Amniotic stem cell (primary cell): ENCODE measurements at regions not wholly inside any gene's neighbourhood (a gene's known extent, or its start where the extent isn't known, plus 50 kb on each side); places are given as distances from the start of the nearest gene placed in this dataset.
"Not testable (repeated sequence)": the region's sequence is repeated elsewhere in the genome, so short reads cannot be mapped to it uniquely, and the experiment has no call there.

Experiments used
- DNase-seq: peaks from one replicate; lab custom pipeline; 2025; lab: John Stamatoyannopoulos, UW

DNA sequence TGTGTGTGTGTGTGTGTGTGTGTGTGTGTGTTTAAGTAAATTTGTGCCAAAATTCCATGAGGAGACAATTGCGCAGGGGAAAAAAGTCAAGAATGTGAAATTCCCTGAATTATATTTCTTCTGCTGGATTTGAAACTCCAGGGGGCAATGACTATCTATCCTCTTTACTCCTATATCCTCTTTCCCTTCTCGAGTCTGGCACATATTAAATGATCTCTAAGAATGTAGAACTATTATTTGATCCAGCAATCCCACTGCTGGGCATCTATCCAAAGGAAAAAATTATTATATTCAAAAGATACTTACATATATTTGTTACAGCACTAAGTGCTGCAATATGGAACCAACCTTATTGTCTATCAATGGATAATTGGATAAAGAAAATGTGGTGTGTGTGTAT lies 350.1 kb upstream of the ADAMTS9 start:
- no peak for DNase-seq

DNA sequence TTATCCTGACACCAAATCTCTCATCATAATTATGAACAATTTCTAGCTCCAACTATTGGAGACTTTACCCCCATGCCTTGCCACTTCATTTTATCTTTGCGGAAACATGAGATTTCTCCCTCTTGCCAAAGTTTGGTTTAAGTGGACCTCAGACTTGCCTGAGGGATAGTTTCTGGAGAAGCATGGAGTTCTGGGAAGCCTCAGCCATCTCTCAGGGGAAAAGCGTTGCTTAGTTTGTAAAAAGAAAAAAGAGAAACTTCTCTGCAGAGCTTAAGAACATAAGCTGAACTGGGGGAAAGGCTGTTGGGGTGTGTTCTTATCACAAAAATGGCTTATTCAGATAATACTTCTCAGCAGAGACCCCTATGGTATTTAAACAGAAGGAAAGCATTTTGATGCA lies 347.4 kb upstream of the ADAMTS9 start:
- DNase-seq = no peak

DNA sequence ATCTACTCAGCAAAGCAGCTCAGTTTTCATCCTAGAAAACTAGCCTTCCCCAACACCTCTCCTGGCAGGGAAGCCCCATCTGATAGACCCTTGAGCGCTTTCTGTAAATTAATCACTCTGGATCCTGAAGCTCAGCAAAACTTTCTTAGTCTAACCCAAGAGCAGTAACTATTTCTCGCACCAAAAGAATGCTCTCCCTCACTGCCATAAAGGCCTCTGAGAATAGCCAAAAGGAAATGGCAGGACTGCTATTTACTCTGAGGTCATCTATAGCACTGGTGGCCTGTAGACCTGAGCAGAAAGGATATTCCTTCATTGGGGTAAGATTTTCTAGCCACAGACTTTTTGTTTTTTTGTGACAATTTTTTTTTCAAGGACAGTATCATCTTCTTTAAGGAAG lies 345.8 kb upstream of the ADAMTS9 start:
- no peak for DNase-seq

DNA sequence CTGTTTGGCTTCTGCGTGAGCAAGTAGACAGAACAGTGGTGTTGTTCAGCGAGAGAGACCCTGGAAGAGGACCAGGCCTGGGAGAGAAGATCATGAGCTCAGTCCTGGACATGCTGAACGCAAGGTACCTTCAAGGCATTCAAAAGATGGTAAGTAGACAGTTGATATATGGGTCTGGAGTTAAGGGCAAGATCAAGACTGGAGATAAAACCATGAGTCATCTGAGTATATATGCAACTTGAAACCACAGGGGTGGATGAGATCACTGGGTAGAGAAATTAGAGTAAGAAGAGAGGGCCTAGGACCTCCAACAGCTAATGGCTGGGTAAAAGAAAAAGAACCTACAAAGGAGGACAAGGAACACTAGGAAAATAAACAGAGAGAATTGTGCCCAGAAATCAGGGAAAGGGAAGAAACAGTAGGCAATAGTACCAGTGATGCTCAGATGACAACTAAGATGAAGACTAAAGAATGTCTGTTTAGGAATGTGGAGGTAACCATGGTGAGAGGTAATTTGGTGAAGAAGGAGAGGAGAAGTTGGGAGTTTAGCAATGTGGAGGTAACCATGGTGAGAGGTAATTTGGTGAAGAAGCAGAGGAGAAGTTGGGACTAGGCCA lies 343.2 kb upstream of the ADAMTS9 start:
- no peak for DNase-seq

DNA sequence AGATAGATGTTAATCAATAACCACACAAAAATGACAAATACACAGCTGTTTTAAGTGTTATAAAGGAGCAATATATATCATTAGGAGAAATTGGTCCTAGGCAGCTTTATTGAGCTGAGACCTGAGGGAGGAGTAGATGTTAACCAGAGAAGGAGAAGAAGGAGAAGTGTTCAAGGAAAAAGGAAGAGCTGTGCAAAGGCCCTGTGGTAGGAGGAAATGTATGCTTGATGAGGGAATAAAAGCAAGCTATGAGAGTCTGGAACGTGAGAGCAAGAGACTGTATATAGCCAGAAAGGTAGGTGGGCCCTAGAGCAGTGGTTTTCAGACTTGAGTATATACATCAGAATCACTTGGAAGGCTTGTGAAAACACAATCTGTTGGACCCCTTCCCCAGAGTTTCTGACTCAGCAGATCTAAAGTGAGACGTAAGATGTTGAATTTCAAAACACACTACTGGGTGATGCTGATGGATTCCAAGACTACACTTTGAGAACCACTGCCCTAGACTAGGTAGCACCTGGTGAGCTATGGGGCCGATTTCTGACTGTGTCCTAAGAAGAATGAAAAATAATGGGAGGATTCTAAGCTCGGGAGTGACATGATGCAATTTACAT lies 342.3 kb upstream of the ADAMTS9 start:
- DNase-seq = no peak

DNA sequence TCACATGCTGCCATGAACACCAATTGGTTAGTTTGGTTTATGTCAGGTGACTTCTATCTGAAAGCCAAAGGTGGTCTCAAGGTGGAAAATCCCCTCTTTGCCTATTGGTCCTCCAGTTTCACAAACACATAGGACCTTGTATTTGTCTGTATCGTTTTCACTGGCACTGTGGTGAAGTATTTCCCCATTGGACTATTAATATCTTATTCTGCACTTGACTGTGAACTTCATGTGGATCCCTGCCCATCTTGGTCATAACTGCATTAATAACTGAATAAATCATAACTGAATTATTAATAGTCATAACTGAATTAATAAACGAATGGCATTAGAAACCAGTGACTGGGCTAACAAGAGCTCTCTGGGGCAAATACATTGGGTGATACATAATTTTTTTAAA lies 341.3 kb upstream of the ADAMTS9 start:
- no peak for DNase-seq

DNA sequence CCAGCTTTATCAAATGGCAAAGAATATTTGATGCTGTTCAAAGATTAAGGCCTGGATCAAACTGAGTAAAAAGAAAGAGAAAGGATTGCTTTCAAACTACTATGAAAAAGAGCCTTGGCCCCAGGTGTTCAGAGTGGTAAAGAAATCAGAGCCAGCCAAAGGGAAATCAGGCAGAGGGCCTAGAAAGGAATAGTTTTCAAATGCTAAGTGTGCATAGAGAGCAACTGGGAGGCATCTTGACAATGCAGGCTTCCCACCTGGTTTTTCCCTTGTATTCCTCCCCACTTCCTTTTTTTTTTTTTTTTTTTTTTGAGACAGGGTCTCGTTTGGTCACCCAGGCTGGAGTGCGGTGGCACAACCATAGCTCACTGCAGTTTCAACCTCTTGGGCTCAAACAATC lies 340.2 kb upstream of the ADAMTS9 start:
- no peak for DNase-seq

DNA sequence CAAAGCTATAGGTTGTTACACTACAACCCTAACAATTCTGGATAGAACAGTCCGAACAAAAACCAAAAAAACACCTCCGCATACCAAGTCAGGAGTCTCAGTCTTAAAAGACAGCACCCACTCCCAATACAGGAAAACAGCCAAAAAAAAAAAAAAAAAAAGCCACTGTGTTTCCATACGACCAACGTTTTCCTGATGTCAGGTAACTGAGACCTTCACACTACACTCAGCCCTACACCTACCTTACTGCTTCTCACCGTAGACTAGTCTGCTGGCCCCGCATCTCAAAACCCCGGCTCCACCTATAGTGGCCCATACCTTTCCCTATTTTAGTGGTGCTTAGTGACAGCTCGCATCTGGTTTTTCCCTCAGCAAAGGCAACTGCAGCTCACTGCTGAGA lies 339.5 kb upstream of the ADAMTS9 start:
- no peak for DNase-seq

DNA sequence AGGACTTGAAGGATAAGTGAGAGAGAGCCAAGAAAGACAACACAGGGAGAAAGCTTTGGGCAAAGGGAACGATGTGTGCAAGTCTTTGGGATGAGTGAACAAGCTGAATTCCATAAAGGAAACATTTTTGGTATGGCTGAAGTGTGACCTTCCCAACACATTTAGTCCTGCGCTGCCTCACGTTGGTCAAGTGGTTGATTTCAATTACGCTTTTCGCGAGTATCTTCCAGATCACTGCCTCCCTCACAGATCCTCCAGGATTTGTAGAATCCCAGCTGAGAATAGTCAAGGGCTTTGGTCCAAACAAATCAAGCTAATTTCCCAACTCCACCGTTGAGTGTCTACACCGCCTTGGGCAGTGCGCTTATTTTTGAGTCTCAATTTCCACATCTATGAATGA lies 338.4 kb upstream of the ADAMTS9 start:
- no peak for DNase-seq

DNA sequence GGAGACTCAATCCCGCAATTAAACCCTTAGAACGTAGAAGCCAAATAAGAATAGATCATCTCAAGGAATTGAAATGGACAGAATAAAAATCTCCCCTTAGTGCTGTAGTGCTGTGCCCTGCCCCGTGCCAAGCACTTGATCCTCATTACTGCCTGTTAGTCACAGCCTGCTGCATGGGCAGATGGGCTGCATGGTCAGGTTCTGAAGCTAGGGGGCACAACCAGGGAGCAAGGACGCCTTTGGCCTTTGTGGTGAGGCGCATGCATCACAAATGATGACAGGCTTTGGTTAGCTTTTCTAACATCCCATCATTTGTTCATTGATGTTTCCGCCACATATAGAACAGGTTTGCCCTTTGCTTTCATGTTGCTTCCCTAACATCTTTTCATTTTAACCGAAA lies 336.3 kb upstream of the ADAMTS9 start:
- no peak for DNase-seq

DNA sequence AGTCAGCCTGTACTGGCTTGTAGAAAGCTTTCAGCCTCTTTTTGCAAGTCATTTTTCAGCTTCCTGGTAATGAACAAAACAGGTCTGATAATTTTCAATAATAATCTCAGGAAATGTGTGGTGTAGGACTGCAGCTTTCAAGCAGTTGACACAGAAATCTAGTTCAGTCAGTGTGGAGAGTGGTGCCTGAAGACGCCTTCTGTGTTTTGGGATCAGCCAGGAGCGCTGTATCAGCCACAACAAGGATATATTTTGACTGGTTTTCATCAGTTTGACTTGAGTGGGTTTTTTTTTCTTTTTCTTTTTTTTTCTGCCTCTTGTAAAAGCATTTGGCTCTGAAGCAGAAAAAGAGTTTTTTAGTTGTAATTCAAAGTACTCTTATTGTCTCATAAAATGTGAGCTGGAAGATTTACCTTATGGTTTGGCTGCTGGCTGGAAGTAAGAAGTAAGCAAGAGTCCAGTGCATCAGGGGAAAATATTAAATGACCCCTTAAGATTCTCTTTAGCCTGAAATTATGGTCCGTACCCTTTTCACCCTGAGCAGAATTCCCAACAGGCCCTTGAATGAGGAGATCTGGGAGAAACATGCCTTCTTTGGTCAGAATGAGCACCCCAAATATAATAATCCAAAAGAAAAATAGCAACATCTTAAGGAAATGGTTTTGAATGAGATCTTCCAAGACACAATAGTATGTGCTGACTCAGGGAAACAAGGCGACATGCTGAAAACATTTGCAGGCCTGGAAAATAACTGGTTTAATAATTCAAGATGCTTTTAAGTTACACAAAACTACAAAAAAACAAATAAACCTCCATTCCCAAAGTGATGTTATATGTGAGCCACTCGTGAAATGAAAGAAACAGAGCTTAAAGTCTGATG lies 332.7 kb upstream of the ADAMTS9 start:
- no peak for DNase-seq

DNA sequence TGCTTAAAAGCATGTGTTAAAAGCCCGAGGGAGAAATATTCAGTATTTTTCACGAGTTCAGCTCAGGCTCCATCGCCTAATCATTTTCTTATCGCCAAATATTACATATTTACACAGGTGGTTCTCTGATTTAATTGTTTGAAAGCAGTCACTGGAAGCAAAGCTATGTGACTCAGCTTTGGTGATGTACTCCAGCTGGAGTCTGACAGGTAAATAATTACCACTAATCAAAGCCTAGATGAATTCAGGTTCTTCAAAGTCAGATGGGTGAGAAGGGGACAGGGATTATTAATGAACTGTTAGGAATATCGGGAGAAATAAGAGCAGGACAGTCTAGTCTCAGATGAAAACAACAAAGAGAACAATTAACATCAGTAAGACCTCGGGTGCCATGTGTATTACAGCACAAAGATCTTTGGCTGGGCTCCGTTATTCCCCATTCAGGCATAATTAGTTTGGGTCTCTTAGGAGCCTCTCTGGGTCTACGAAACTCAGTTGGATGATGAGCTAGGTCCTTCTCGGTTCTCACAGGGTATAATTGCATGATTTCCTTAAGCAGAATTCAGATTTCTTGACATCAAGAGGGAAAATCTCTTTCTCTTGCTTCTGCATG lies 331.7 kb upstream of the ADAMTS9 start:
- no peak for DNase-seq

DNA sequence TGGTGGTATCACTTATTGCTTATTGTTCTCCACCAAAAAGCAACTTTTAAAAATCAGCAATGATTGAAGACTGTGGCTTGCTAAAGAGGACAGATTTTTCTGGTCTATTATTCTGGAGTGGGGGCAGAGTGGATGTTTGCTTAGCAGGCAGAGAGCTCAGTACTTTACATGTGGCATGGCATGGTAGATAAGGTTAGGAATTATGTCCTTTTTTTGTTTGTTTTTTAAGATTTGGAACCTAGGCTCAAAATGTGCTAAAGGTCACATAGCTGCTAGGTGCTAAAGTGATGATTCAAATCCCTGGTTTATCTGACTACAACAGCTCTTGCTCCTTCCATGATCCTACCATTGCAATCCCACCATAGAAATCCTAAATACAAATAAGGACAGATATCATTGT lies 331.0 kb upstream of the ADAMTS9 start:
- DNase-seq = no peak

DNA sequence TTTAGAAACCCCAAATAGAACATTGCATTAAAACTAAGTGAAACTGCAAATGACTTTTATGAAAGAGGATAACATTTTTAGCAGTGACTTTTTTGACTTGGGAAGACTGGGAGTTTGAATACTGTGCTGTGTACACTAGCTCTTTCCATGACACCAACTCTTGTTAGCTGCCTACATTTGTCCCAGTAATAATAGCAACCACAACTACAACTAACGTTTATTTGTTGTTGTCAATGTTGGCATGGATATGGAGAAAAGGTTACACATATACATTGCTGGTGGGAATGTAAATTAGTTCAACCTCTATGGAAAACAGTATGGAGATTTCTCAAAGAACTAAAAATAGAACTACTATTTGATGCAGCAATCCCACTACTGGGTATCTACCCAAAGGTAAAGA lies 329.6 kb upstream of the ADAMTS9 start:
- no peak for DNase-seq

DNA sequence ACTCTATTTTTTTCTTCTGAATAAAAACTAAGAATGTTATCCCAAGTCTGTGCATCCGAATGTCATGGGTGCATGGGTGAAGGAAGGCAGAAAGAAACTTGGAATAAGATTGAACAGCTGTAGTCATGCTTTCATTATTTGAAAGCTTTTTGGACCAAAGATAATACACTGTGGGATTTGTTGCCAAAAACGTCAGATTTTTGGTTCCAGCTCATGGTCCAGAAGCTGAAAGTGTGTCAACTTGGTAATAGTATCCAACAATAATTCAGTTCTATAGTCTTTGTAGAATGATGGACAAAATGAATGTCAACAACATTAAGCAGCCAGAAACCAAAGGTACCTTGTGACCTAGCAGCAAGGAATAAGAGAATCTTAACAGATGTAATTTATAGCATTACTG lies 327.9 kb upstream of the ADAMTS9 start:
- no peak for DNase-seq

DNA sequence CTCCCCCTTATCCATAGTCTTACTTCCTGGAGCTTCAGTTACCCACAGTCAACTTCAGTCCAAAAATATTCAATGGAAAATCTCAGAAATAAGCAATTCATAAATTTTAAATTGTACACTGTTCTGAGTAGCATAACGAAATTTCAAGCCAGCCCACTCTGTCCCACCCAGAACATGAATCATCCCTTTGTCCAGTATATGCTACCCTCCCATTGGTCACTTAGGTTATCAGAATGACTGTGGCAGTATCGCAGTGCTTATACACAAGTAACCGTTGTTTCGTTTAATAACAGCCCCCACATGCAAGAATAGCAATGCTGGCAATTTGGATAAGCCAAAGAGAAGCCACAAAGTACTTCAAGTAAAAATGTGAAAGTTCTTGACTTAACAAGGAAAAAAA lies 325.3 kb upstream of the ADAMTS9 start:
- no peak for DNase-seq

DNA sequence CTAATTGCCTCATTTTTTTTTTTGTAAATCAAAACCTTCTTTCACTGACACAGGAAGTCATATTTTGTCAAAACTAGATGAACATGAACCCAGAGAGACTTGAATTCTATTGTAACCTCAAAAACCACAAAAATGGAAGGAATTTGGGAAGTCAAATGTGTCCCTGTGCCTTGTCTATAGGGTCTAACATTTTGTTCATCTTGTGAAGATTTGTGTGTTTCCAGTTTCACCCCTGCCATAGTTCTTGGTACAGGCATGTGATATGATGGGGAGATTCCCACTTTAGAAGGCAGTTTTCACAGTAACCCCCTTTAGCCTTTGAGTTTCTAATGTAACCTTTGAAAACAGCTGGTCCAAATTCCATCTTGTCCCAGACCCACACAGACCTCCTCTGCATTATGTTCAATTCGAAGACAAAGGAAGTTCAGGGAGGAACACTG lies 318.5 kb upstream of the ADAMTS9 start:
- no peak for DNase-seq

DNA sequence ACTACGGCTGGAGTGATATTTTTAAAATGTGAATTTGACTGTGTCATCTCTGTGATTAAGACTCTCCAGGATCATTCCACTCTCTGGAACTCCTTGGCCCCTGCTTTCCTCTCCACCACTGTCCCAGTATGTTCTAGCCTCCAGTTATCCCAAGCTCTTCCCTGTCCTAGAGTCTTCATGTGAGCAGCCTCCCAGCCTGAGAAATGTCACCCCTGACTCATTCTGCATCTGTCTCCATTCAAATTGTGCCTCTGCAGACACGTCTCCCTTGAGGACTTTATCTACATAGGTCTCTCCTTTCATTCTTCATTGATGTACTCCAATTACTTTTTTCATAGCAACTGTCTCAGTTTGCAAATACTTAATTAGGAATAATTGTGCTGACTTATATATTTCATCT lies 317.7 kb upstream of the ADAMTS9 start:
- no peak for DNase-seq

DNA sequence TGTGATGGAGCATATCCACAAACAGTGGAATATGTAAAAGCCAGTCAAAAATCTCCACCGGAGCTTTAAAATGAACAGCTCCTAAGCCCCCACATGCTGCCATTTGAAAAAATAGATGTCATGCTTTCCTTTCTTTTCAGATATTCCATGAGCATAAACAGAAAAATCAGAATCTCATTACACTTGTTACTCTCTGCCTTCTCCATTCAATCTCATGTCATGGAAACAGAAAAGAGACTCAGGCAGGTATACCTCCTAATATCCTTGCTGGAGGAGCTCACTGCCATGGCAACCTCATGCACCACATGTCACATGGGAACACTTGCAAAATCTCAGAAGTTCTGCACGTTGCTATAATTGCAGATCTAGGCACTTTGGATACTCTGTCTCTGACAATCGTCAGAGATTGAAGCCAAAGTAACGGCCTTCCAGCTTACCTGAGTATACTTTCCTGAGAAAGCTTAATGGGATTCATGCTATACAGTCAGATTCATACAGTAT lies 317.0 kb upstream of the ADAMTS9 start:
- no peak for DNase-seq

DNA sequence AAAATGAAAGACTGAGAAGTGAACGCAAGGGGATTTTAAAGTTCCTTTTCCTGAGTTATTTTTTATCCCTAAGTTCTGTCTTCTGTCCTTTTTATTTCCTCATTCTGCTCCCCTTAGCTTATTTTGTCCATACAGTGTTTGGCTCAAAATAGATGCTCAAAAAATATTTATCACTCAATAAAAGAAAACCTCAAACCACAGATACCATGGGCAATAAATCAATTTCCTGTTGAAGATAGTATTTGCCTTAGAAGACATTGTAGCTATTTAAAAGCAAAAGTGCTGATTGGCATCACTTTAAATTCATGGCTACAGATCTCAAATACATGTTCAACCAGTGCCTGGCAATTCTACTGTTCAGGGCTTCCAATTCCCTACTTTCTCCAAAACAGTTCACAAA lies 316.5 kb upstream of the ADAMTS9 start:
- no peak for DNase-seq

DNA sequence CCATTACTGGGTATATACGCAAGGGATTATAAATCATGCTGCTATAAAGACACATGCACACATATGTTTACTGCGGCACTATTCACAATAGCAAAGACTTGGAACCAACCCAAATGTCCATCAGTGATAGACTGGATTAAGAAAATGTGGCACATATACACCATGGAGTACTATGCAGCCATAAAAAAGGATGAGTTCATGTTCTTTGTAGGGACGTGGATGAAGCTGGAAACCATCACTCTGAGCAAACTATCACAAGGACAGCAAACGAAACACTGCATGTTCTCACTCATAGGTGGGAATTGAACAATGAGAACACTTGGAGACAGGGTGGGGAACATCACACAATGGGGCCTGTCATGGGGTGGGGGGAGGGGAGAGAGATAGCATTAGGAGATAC lies 313.3 kb upstream of the ADAMTS9 start:
- DNase-seq = not testable (repeated sequence)

DNA sequence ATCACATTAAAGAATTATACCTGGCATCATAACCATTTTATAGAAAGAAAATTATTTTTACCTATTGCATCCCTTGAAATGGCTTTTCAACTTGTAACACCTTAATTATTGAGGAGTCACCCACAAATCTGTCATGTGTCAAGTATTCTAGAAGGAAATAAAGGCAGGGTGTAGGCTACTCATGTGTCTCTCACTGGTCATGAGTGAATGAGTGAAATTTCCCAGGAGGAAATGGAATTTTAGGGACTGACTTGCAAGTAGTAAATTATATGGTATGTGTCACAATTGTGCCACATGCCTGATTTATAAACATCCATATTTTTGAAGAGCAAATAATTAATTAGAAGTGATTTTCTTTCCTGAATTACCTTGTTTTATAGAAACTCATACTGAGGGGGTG lies 310.5 kb upstream of the ADAMTS9 start:
- no peak for DNase-seq
